Peyer's patch (tissue), 4 donors: ENCODE measurements at regions not wholly inside any gene's neighbourhood (a gene's known extent, or its start where the extent isn't known, plus 50 kb on each side); places are given as distances from the start of the nearest gene placed in this dataset.

Experiments used
- DNase-seq, 3 donors: peaks; one replicate each; pipeline ENCODE4 v3.0.0-alpha.2; 2017 to 2019
- H3K27ac ChIP-seq, 4 donors: fragments of 200-600 bp; sonication (generic); one replicate each; pipeline ENCODE4 v1.5.1; 2016 to 2019
- H3K27me3 ChIP-seq, 2 donors: fragments of 200-600 bp; sonication (generic); one replicate each; pipeline ENCODE4 v1.5.1; 2019
- H3K36me3 ChIP-seq, 3 donors: fragments of 200-600 bp; sonication (generic); one replicate each; pipeline ENCODE4 v1.5.1; 2016 to 2019
- H3K4me1 ChIP-seq, 4 donors: fragments of 200-600 bp; sonication (generic); one replicate each; pipeline ENCODE4 v1.5.1; 2016 to 2019
- H3K4me3 ChIP-seq, 4 donors: fragments of 200-600 bp; sonication (generic); 1 replicate in 3 of 4; 2 replicates in 1 of 4; pipeline ENCODE4 v1.5.1; 2016 to 2019; ENCODE audit warnings: mild to moderate bottlenecking in 1 of 4
- H3K9me3 ChIP-seq, 4 donors: fragments of 200-600 bp; sonication (generic); one replicate each; pipeline ENCODE4 v1.5.1; 2016 to 2019; ENCODE audit warnings: mild to moderate bottlenecking in 1 of 4
- CTCF ChIP-seq, 6 experiments: fragments of 450-650 bp in 4 of 6; fragments of 200-600 bp in 2 of 6; sonication (generic) in 1 of 6; IDR thresholded peaks; one replicate each; pipeline ENCODE4 v1.5.1; 2017 to 2019; ENCODE audit warnings: antibody characterized with exemption in 6 of 6, mild to moderate bottlenecking in 3 of 6, moderate library complexity in 1 of 6
- POLR2A ChIP-seq, 2 donors: fragments of 450-650 bp; IDR thresholded peaks; one replicate each; pipeline ENCODE4 v1.5.1; 2017; ENCODE audit warnings: antibody characterized with exemption in 2 of 2, mild to moderate bottlenecking in 2 of 2, moderate library complexity in 2 of 2

DNA sequence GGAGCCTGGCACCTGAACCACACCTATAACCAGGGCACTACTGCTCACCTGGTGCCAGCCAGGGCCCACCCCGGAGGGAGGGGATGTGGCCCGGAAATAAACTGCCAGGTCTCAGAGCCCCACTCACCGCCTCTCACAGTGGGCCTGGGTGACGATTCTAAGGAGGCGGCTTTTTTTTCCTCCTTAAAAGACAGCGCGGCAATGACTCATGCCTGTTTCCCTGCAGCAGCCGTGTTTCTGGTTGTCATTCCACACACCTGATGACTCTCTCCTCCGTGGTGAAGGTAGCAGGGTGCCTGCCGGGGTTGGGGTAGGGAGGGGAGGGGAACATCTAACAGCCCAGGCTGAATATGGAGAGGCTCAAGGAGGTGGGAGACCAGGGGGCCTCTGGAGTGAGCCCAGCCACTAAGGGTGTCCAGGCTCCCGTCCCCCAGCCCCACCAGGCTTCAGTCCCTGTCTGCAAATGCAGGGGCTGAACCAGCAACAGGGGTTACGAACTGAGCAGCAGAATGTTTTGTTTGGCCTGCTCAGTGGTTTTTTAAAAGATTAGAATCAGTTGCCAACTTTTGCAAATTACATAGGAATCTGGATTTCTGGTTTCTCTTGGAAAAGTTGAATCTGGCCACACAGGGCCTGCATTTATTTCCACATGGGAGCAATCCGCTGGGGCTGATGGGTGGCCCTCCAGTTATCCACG is 127.3 kb upstream of the LINGO1 start:
- Histone ChIP-seq H3K27ac (no peak overlapping the region), H3K27me3 (no peaks in the 10 kb centered on the region), H3K4me3 (no peak overlapping the region), H3K4me1 (no peaks in the 10 kb centered on the region), H3K36me3 (no peaks in the 10 kb centered on the region), H3K9me3 (no peaks in the 10 kb centered on the region)
- TF ChIP-seq CTCF (IDR thresholded peaks at IDR 0.05) (no peak), POLR2A (IDR thresholded peaks at IDR 0.05) (no peak)
- DNase-seq: no peak

DNA sequence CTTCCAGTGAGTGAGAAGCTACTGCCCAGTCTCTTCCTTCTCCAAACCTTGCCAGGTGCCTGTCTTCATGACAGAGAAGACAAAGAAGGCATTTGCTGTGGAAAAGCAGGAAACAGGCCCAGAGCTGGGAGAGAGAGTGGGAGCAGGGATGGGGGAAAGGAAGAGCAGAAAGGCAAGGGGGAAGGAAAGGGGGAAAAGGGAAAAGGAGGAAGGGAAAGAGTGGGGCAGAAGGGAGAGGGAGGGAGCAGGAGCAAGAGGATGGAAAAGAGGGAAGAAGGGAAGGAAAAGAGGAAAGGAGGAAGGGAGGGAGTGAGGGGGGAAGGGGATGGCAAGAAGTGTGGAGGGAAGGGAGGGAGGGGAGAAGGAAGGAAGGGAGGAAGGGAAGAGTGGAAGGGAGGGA is 121.2 kb upstream of the LINGO1 start:
- Histone ChIP-seq H3K4me1 (no peaks in the 10 kb centered on the region), H3K27ac (no peak overlapping the region), H3K36me3 (no peaks in the 10 kb centered on the region), H3K27me3 (no peaks in the 10 kb centered on the region), H3K9me3 (no peaks in the 10 kb centered on the region), H3K4me3 (no peak overlapping the region)
- DNase-seq: no peak
- TF ChIP-seq POLR2A (IDR thresholded peaks at IDR 0.05) (no peak), CTCF (IDR thresholded peaks at IDR 0.05) (no peak)

GRCh38 chr15:77753281-77753873 is 120.7 kb upstream of the LINGO1 start:
- no peaks in the 10 kb centered on the region for H3K27me3 ChIP-seq
- no peak for DNase-seq
- no peak overlapping the region for H3K4me3 ChIP-seq
- H3K36me3 ChIP-seq: no peaks in the 10 kb centered on the region
- no peak for TF ChIP-seq POLR2A (IDR thresholded peaks at IDR 0.05)
- no peaks in the 10 kb centered on the region for H3K4me1 ChIP-seq
- H3K27ac ChIP-seq: no peak overlapping the region
- no peaks in the 10 kb centered on the region for H3K9me3 ChIP-seq

DNA sequence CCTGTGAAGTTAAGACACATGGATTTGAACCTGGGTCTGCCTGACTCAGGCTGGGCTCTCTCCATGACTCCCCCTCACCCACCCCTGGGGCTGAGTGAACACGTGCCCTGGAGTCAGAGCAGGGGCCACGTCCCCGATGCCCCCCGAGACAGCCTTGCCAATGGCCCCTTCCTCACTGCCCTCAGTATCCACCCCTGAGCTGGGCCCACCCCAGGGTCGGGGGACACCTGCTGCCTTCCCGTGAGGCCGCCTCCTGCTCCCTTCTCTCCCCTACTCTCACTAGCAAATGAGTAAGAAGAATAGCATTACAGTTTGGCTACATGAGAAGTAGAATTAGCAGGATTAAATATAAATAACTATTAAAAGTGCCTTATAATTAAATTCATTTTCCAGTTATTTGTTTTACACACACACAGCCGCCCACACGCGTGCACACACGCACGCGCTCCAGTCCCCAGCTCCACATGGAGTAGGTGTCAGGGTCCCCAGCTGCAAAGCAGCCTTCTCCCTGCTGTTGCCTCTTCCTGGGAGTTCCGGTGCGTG is 117.4 kb upstream of the LINGO1 start:
- Histone ChIP-seq H3K27me3 (no peaks in the 10 kb centered on the region), H3K4me1 (no peaks in the 10 kb centered on the region), H3K27ac (no peak overlapping the region), H3K36me3 (no peaks in the 10 kb centered on the region), H3K9me3 (no peaks in the 10 kb centered on the region), H3K4me3 (no peak overlapping the region)
- TF ChIP-seq CTCF (IDR thresholded peaks at IDR 0.05) (no peak), POLR2A (IDR thresholded peaks at IDR 0.05) (no peak)
- DNase-seq: no peak

GRCh38 chr15:77749236-77749997 is 116.7 kb upstream of the LINGO1 start:
- TF ChIP-seq CTCF (IDR thresholded peaks at IDR 0.05) (no peak), POLR2A (IDR thresholded peaks at IDR 0.05) (no peak)
- Histone ChIP-seq H3K27me3 (no peaks in the 10 kb centered on the region), H3K27ac (no peak overlapping the region), H3K9me3 (no peaks in the 10 kb centered on the region), H3K4me1 (no peaks in the 10 kb centered on the region), H3K36me3 (no peaks in the 10 kb centered on the region), H3K4me3 (no peak overlapping the region)
- DNase-seq: no peak
